ENCODE measurements at regions not wholly inside any gene's neighbourhood (a gene's known extent, or its start where the extent isn't known, plus 50 kb on each side); places are given as distances from the start of the nearest gene placed in this dataset.

DNA sequence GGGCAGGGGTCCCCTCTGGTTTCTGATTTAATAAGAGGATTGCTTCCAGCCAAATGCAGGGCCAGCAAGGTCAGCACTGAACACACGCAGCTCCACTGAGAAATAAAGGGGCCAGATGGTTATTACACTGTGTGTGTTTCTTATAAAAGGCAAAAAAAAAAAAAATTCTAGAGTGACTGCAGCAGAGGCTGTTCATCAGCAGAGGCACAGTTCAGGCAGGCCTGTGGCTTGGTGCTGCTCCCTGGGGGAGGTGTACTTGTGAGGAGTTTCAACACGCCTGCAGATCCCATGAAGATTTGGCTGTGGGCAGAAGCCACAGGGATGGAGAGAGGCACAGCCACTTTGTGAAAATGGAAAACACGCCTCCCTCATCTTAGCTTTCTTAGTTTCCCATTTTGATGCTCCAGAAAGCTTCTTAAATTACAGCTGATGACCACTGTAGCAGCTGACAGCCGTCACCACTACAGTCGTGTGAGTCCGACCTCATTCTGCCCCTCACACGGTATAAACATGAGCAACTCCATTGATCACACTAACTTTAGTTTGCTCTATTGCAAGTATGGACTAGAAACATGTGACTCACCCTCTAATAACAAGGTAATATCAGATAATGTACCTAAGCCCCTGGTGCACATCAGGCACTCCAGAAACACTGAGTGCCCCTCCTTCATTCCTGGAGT is 726.5 kb upstream of the RAB6C start:
- TF ChIP-seq EZH2phosphoT487 (IDR thresholded peaks at IDR 0.05; ENCODE audit: borderline replicate concordance, low read length) = no peak
- TF ChIP-seq, protein P1, sequence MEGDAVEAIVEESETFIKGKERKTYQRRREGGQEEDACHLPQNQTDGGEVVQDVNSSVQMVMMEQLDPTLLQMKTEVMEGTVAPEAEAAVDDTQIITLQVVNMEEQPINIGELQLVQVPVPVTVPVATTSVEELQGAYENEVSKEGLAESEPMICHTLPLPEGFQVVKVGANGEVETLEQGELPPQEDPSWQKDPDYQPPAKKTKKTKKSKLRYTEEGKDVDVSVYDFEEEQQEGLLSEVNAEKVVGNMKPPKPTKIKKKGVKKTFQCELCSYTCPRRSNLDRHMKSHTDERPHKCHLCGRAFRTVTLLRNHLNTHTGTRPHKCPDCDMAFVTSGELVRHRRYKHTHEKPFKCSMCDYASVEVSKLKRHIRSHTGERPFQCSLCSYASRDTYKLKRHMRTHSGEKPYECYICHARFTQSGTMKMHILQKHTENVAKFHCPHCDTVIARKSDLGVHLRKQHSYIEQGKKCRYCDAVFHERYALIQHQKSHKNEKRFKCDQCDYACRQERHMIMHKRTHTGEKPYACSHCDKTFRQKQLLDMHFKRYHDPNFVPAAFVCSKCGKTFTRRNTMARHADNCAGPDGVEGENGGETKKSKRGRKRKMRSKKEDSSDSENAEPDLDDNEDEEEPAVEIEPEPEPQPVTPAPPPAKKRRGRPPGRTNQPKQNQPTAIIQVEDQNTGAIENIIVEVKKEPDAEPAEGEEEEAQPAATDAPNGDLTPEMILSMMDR (IDR thresholded peaks at IDR 0.05; ENCODE audit: low read depth, low read length, poor library complexity, severe bottlenecking) = no peak

Measured in DOHH2 (cell line).